ENCODE measurements at regions not wholly inside any gene's neighbourhood (a gene's known extent, or its start where the extent isn't known, plus 50 kb on each side); places are given as distances from the start of the nearest gene placed in this dataset.
A peak's percentile ranks its signal among the peaks of the same experiment; 100 is the strongest.

DNA sequence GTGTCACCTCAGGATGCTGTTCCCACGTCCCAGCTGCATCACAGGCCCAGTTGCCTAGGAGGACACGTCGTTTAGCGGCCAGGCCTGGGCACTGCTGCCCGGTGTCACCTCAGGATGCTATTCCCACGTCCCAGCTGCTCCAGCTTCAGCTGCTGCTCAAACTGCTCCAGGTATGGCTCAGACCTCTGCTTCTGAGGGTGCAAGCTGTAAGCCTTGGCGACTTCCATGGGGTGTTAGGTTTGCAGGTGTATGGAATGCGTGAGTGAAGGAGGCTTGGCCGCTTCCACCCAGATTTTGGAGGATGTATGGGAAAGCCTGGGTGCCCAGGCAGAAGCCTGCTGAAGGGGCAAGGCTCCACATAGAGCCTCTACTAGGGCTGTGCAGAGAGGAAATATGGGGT is 205.3 kb upstream of the B3GAT1 start:
- intact Hi-C loops (cut with DNase I), result no loop called here
- no peak for DNase-seq (ENCODE audit: low spot score)
- no peak for ATAC-seq

DNA sequence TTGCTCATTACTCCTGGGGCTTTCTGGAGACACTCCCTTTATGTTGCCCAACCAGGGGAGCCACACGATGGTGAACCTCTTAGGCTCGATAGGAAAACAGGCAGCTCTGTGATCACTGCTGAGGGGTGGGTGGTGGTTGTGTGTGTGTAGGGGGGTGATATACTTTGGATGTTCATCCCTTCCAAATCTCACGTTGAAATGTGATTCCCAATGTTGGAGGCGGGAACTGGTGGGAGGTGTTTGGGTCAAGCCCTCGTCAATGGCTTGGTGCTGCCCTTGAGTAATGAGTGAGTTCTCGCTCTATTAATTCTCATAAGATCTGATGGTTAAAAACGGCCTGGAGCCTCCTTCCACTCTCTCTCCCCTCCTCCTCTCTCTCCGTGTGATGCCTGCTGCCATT is 204.0 kb upstream of the B3GAT1 start:
- DNase-seq (ENCODE audit: low spot score) (no peak), ATAC-seq (no peak)
- intact Hi-C loops (cut with DNase I), result no loop called here

DNA sequence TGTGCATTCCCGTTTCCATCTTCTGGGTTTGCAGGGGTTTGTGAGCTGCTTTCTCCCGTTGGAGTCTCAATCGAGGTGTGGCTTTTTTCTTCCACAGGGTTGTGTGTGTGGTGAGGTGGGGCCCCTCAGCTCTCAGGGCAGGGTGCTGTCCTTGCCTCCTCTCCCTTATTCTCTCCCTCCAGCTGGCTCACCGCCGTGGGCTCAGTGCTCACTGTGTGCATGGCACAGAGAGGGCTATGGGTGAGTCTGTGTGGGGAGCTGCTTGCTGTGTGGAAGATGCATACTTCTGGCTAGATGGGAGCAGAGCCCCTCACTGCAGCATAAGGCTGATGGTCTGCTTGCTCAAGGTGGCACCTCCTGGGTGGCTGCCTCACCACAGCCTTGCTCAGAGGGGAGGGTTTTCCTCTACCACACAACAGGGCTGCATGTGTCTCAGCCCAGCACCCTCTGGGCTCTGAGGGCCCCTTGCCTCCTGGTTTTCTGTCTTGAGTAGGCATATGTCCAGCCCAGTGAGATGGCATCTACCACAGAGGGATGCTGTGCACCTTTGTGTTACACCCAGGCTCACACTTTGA is 203.1 kb upstream of the B3GAT1 start:
- ATAC-seq, result no peak
- intact Hi-C loops (cut with DNase I), result no loop called here
- DNase-seq (ENCODE audit: low spot score), result no peak

DNA sequence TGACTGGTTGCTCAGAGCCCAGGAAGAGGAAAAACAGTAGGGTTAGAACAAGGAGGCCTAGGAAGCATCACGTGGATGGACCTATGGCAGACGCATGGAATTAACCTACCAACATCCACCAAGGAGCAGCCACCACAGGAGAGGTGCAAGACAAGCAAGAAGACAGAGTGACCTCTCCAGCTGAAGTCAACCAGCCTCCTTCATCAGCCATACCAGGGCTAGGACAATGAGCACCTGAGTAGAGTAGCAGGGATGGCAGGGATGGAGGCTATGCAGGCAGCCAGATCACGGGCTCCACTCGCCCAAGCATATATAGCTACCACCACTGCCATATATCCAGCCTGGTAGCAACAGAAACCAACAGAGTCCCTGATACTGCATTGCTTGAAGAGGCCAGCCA is 202.1 kb upstream of the B3GAT1 start:
- ATAC-seq, result no peak
- no peak for DNase-seq (ENCODE audit: low spot score)
- intact Hi-C loops (cut with DNase I), result no loop called here

DNA sequence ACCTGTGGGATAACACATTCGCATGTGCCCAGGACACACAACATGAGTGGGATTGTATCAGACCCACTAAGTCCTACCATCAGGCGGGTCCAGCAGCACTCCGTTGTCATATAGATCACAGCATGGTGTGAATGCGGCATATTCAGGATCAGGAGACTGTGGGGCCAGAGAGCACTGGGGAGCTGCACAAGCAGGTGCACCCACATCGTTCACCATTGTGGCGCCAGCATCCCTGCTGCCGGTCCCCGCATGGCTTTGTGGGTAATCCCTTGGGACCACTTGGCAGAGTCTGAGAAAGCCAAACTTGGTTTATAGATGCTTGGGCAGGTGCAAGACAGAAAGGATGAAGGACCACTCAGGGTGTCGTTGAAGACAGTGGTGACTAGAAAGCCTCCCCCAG is 201.6 kb upstream of the B3GAT1 start:
- ATAC-seq (no peak), DNase-seq (ENCODE audit: low spot score) (no peak)
- intact Hi-C loops (cut with DNase I), result no loop called here

DNA sequence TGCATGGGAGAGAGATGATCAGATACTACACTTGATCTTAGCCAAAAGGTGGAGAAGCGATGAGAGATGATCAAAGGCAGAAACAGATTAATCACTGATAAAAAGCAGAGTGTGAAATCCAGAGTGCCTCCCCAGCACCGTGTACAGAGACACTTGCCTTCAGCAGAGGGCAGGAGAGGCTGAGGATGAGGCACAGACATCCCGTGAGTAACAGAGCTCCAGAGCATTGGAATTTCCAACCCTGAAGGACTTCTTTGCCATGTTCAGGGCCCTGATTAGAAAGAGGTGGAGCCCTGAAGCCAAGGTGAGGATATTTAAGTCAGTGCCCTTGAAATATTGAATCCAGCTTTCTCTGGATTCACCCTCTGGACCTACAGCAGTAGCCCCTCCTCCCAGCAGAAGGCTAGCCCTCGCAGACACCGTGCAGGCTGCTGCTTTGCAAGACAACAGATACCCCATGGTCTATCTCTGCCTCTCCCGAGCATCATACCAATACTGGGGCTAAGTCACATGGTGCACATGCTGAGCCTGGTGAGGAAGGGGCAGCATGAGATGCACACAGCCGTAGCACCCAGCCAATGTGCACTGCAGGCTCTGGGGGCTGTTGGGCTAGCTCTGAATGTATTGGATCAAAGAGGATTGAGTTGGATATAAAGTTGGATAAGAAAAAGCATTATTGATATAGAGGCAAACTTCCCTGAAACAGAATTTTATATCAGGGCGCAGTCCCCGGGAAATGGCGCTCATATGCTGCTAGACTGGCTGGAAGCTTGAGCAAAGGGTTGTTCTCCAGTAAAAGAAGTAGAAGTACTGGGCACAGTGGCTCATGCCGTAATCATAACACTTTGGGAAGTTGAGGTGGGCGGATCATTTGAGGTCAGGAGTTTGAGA is 200.3 kb upstream of the B3GAT1 start:
- ATAC-seq (no peak), DNase-seq (ENCODE audit: low spot score) (no peak)
- intact Hi-C loops (cut with DNase I), result no loop called here

DNA sequence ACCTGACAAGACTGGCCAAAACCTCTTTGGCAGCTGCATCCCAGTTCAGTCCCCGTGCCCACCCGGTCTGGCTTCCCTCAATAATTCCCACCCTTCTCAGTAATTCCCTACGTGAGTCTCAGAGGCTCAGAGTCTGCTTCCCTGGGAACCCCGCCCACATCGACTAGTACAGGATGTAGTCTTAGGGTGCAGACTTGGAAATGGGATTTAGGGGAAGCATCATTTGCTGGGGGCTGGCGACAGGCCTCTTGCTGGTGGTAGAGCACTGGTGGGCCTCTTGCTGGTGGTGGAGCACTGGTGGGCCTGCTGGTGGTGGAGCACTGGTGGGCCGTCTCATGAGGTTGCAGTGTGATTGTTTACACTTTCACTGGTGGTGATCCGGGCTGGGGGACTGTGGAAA is 199.5 kb upstream of the B3GAT1 start:
- intact Hi-C loops (cut with DNase I), result no loop called here
- ATAC-seq (no peak), DNase-seq (ENCODE audit: low spot score) (no peak)

DNA sequence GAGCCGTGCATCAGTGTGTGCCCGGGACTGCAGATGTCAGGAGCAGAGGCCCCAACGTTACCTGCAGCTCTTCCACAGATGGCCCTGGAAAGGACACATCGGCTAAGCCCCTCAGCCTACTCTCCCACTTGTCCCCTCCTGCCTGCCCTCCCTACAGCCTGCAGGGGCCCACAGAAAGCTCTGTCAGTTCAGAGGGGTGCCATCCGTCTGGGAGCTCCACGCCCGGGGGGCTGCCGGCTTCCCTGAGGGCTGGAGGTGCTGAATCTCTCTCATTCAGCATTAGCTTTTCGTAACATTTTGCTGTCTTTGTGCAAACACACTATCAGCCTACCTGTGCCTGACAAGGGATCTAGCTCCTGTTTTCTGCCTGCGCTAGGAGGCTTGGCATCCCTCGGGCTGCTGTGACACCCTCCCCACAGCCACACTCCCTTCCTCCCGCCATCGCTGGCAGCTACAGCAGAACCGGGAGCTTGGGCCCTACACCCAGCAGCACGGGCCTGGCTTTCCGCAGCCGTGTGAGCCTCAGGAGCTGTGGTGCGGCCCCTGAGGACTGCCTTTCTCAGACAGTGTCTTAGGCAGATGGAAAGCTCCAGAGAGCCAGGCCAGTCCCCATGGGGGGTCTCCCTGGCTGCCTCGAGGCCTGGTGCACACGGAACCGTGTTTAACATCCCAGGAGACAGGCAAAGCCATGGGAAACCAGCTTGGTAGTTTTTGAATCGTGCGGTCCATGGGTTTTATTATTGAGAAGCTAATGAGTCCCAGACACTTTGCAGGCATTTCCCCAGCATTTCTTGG is 198.3 kb upstream of the B3GAT1 start:
- DNase-seq (ENCODE audit: low spot score) (no peak), ATAC-seq (no peak)
- intact Hi-C loops (cut with DNase I), result no loop called here

DNA sequence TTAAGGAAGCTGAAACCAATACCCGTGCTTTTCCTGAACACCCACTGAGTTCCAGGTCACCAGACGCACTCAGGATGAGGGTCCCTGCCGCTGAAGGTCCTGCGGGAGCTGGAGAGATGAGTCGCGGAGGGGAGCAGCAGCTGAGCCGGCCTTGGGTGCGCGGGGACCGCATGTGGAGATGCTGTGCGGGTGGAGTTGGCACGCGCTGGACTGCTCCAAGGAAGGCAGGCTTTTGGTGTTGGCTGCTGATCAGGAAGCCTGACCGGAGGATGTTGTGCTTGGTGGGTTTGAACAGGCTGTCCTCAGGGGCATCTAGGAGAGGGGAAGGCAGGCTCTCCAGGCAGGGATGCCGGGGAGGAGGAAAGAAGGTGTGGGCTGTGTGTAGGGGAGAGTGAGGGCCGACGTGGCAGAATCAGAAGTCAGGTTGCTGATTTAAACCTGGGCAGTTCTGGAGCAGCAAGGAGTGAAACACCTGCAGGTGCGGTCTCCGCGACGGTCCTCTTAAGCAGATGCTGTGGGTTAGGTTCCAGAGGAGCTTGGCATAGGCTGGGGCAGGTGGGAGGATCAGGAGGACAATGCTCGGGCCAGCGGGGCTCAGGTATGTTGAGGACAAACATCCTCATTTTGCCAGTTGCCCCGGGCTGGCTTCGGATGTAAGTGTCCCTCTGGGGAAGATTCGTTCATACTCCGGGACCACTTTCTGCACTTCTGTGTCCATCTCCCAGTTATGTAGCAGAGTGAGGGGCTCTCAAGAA is 197.5 kb upstream of the B3GAT1 start:
- intact Hi-C loops (cut with DNase I), result no loop called here
- no peak for ATAC-seq
- no peak for DNase-seq (ENCODE audit: low spot score)

DNA sequence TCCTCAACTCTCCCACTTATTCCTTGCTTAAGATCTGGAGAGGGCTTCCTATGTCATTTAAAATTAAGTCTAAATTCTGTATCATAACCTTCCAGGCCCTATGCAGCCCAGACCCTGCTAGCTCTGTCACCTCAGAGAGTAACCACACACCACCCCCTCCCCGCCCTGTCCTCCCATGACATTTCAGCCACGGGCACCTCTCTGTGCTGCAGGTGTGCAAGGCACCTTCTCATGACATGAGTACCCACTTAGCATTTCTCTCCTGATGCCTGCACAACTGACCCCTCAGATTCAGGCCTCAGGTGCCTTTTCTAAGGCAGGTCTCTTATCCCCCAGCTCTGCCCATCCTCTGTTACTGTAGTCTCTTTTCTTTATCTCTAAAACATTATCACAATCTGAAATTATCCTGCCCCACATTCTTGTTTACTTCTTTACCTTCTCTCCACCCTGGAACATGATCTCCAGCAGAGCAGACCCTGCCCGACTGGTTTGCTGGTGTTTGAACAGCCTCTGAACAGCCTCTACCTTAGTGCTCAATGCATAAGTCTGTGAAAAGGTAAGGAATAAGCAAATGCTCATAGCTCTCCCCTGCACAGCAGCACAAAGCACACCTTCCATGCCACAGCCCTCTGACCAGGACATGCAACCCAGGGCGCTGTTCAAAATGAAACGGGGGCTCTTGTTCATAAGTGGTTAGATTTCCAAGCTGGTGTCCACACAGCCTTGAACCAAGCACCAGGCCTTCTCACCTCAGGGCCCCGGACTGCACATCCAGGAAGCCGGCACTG is 196.1 kb upstream of the B3GAT1 start:
- ATAC-seq (no peak), DNase-seq (ENCODE audit: low spot score) (no peak)
- intact Hi-C loops (cut with DNase I), result no loop called here

DNA sequence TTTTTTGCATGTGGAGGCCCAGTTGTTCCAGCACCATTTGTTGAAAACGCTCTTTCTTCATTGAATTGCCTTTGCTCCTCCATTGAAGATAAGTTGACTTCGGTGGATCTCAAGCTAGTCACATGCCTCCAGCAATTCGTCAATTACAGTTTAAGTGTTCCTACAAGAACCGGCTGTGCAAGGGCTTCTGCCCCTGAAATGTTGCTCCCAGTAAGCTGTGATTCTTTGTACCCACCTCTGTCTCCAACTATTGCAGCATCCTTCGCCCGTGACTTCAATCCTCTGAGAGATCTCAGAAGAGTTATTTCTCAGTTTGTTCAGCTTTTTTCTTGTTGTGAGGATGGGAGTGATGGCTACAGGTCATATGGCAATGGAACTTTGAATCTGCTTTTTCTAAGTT is 194.2 kb upstream of the B3GAT1 start:
- no peak for DNase-seq (ENCODE audit: low spot score)

DNA sequence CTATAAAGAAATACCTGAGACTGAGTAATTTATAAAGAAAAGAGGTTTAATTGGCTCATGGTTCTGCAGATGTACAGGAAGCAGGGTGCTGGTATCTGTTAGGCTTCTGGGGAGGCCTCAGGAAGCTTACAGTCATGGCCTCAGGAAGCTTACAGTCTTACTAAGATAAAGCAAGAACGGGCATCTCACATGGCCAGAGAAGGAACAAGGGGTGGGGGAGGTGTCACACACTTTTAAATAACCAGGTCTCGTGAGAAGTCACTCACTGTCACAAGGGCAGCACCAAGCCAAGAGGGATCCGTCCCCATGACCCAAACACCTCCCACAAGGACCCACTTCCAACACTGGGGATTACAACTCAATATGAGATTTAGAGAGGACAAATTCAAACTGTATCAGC is 192.8 kb upstream of the B3GAT1 start:
- ATAC-seq (no peak), DNase-seq (ENCODE audit: low spot score) (no peak)
- intact Hi-C loops (cut with DNase I), result no loop called here

More for the DNA sequence above, 194.2 kb upstream of the B3GAT1 start:
- intact Hi-C loops (cut with DNase I), result no loop called here
- no peak for ATAC-seq

DNA sequence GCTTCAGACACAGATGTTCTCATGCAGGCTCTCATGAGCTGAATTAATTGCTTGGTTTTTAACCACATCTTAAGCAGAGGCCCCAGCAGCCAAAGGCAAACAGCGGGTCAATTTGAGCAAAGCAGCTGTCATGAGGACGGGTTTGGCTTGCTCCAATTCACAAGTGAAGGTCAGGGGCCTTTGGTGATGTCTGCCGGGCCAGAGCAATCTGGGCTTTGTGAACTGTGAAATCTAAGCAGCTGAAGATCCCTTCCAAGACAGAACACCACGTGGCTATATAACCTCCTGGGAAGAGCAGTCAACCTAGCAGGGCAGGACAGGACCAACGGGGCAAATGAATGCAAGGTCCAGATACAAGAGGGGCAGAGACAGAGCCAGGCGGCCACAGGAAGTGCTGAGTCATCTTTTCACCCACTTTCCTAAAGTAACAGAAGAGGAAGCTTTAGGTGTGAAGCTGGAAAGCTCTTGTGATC is 187.3 kb upstream of the B3GAT1 start:
- peak; percentile 39 for DNase-seq (ENCODE audit: low spot score)
- intact Hi-C loops (cut with DNase I), result no loop called here
- no peak for ATAC-seq

DNA sequence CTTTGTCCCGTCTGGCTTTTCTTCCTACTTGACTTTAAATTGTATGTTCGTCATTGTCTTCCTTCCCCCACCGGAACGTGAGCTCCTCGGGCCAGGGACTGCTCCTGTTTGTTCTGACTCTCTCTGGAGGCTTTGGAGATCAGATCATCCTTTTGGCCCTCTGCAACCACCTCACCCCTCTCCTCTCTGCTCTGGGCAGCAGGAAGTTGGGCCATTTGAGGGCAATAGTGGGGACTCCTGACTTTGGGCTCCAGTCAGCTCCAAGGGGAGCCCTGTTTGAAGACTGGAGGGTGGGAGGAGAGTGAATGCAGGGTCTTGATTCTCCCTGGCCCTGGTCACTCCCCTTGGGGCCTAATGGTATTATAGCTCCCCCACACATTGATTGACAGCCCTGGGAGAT is 186.3 kb upstream of the B3GAT1 start:
- intact Hi-C loops (cut with DNase I), result no loop called here
- ATAC-seq, result no peak
- no peak for DNase-seq (ENCODE audit: low spot score)

DNA sequence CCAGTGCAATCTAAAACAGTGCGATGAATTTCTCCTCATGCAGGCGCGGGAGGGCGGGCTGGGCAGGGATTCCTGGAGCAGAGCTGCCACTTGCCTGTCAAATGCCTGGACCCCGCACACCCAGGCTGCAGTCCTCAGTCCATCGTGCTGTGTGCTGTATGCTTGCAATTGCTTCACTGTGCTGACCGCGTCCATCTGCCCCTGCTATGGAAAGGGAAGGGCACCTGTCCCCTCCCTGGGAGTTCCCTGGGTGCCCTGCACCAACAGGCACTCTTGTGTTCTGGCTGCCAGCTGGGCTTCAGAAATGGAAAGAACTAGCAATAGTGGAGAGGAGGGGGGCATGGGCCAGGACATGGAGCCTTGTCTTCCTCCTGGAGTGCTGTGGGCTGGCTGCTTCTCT is 185.4 kb upstream of the B3GAT1 start:
- intact Hi-C loops (cut with DNase I), result no loop called here
- no peak for ATAC-seq
- DNase-seq (ENCODE audit: low spot score), result no peak

DNA sequence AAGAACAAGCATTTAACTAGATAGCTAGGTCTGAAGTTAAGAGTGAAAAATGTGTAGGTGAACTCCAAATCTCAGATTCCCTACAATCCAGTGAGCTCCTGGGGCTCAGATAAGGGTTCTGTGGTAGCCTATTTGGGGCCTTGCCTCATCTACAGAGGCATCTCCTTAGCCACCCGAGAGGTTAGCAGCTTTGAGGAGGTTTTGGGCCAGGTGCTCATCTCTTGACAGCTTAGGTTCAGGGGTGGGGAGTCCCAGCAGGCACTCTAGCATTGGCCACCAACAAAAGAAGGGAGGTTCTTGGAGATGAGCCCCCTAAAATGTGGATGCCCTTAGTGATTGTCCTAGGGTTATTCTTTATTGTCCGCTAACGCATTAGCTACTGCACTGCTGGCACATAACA is 184.4 kb upstream of the B3GAT1 start:
- no peak for DNase-seq (ENCODE audit: low spot score)
- intact Hi-C loops (cut with DNase I), result no loop called here
- no peak for ATAC-seq

DNA sequence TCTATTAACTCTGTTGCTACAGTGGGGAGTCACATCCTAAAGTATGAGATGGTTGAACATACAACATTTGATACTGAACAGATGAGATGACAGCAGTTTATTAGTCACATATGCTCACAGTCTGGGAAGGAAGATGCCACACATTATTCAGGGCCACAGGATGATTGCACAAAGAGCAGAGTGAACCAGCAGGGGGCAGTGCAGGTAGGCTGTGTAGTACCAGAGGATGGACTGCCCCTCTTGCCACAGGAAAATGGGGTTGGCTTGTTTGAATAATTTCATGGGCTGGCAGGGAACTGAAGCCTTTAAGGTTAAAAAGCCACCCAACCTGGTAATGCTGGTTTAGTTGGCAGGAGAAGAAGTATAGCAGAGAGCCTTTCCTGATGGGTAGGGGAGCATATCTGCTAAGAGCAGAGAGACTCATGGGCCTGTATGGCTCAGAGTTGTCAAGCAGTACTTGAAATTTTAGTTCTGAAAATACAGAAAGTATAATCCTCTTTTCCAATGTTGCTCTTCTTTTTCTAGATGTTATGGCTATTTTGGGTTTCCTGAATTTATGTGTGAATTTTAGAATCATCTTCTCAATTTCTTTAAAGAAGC is 180.4 kb upstream of the B3GAT1 start:
- ATAC-seq, result no peak
- peak; percentile 44 for DNase-seq (ENCODE audit: low spot score)
- intact Hi-C loops (cut with DNase I), result no loop called here

DNA sequence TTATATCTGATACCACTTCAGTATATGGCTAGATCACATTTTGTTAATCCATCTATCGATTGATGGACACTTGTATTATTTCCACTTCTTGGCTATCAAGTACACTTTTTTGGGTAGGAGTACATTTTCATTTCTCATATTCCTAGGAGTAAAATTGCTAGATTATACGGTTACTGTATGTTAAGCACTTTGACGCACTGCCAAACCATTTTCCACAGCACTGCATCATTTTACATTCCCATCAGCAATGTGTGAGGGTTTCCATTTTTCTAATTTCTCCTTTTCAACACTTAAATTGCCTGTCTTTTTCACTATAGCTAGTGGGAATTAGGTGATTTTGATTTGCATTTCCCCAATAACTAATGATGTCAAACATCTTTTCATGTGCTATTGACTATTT is 179.3 kb upstream of the B3GAT1 start:
- ATAC-seq, result no peak
- intact Hi-C loops (cut with DNase I), result no loop called here
- no peak for DNase-seq (ENCODE audit: low spot score)

Measured in sciatic nerve (tissue), 2 donors.